DMS153 (cell line): ENCODE measurements at regions not wholly inside any gene's neighbourhood (a gene's known extent, or its start where the extent isn't known, plus 50 kb on each side); places are given as distances from the start of the nearest gene placed in this dataset.
"Not testable (repeated sequence)": the region's sequence is repeated elsewhere in the genome, so short reads cannot be mapped to it uniquely, and the experiment has no call there.

Experiments
- DNase-seq: peaks from one replicate; lab custom pipeline; 2025; lab: John Stamatoyannopoulos, UW

GRCh38 chr11:3583476-3583875 is 58.3 kb downstream of the ART5 start:
- DNase-seq, result not testable (repeated sequence)

- DNase-seq, result not testable (repeated sequence)
Measured at GRCh38 chr11:3581389-3581725, 60.4 kb downstream of the ART5 start.

GRCh38 chr11:3580487-3581388 is 61.1 kb downstream of the ART5 start:
- DNase-seq, result not testable (repeated sequence)

- DNase-seq, result not testable (repeated sequence)
Measured at GRCh38 chr11:3579600-3580459, 62.0 kb downstream of the ART5 start.

GRCh38 chr11:3576066-3576604 is 65.7 kb downstream of the ART5 start:
- DNase-seq, result not testable (repeated sequence)

- DNase-seq, result not testable (repeated sequence)
Measured at GRCh38 chr11:3572976-3573647, 68.7 kb downstream of the ART5 start.

- DNase-seq, result not testable (repeated sequence)
Measured at GRCh38 chr11:3571752-3572151, 70.0 kb downstream of the ART5 start.

- DNase-seq, result not testable (repeated sequence)
Measured at GRCh38 chr11:3565838-3566237, 76.0 kb downstream of the ART5 start.

- not testable (repeated sequence) for DNase-seq
Measured at GRCh38 chr11:3564383-3564782, 77.4 kb downstream of the ART5 start.

GRCh38 chr11:3554621-3555020 is 87.2 kb downstream of the ART5 start:
- not testable (repeated sequence) for DNase-seq

GRCh38 chr11:3544990-3545389 is 96.8 kb downstream of the ART5 start:
- not testable (repeated sequence) for DNase-seq

- not testable (repeated sequence) for DNase-seq
Measured at GRCh38 chr11:3538220-3538619, 103.6 kb downstream of the ART5 start.

- not testable (repeated sequence) for DNase-seq
Measured at GRCh38 chr11:3537254-3537653, 104.5 kb downstream of the ART5 start.

- not testable (repeated sequence) for DNase-seq
Measured at GRCh38 chr11:3532958-3533357, 108.8 kb downstream of the ART5 start.

GRCh38 chr11:3531280-3531679 is 110.5 kb downstream of the ART5 start:
- DNase-seq, result not testable (repeated sequence)

GRCh38 chr11:3523567-3523966 is 118.2 kb downstream of the ART5 start:
- not testable (repeated sequence) for DNase-seq

- DNase-seq, result not testable (repeated sequence)
Measured at GRCh38 chr11:3520905-3521304, 120.9 kb downstream of the ART5 start.

GRCh38 chr11:3519841-3520240 is 122.0 kb downstream of the ART5 start:
- DNase-seq, result not testable (repeated sequence)

GRCh38 chr11:3516934-3517567 is 124.7 kb downstream of the ART5 start:
- DNase-seq, result not testable (repeated sequence)

GRCh38 chr11:3516345-3516933 is 125.4 kb downstream of the ART5 start:
- DNase-seq, result not testable (repeated sequence)
